ENCODE measurements at regions not wholly inside any gene's neighbourhood (a gene's known extent, or its start where the extent isn't known, plus 50 kb on each side); places are given as distances from the start of the nearest gene placed in this dataset.

- H3K4me3 ChIP-seq (ENCODE audit: low read depth, low read length), result no peak overlapping the region
- no peak for TF ChIP-seq CTCF (IDR thresholded peaks at IDR 0.05; ENCODE audit: low read depth, low read length)
Observed at GRCh38 chr10:78781251-78781913, 287.4 kb upstream of the ZMIZ1 start.

GRCh38 chr10:78781991-78782390, 286.8 kb upstream of the ZMIZ1 start:
- no peak overlapping the region for H3K4me3 ChIP-seq (ENCODE audit: low read depth, low read length)
- TF ChIP-seq CTCF (IDR thresholded peaks at IDR 0.05; ENCODE audit: low read depth, low read length), result no peak

GRCh38 chr10:78782441-78782840, 286.3 kb upstream of the ZMIZ1 start:
- no peak overlapping the region for H3K4me3 ChIP-seq (ENCODE audit: low read depth, low read length)
- TF ChIP-seq CTCF (IDR thresholded peaks at IDR 0.05; ENCODE audit: low read depth, low read length), result no peak

- no peak for TF ChIP-seq CTCF (IDR thresholded peaks at IDR 0.05; ENCODE audit: low read depth, low read length)
- H3K4me3 ChIP-seq (ENCODE audit: low read depth, low read length), result no peak overlapping the region
Observed at GRCh38 chr10:78783753-78784152, 285.0 kb upstream of the ZMIZ1 start.

GRCh38 chr10:78784546-78784945, 284.2 kb upstream of the ZMIZ1 start:
- no peak for TF ChIP-seq CTCF (IDR thresholded peaks at IDR 0.05; ENCODE audit: low read depth, low read length)
- no peak overlapping the region for H3K4me3 ChIP-seq (ENCODE audit: low read depth, low read length)

GRCh38 chr10:78785066-78785465, 283.7 kb upstream of the ZMIZ1 start:
- TF ChIP-seq CTCF (IDR thresholded peaks at IDR 0.05; ENCODE audit: low read depth, low read length), result no peak
- no peak overlapping the region for H3K4me3 ChIP-seq (ENCODE audit: low read depth, low read length)

GRCh38 chr10:78785991-78786390, 282.8 kb upstream of the ZMIZ1 start:
- no peak for TF ChIP-seq CTCF (IDR thresholded peaks at IDR 0.05; ENCODE audit: low read depth, low read length)

More at GRCh38 chr10:78785991-78786390, 282.8 kb upstream of the ZMIZ1 start:
- no peak overlapping the region for H3K4me3 ChIP-seq (ENCODE audit: low read depth, low read length)
